Fibroblast of upper back skin (primary cell): ENCODE measurements at regions not wholly inside any gene's neighbourhood (a gene's known extent, or its start where the extent isn't known, plus 50 kb on each side); places are given as distances from the start of the nearest gene placed in this dataset.

Source experiments
- DNase-seq: peaks from one replicate; pipeline ENCODE4 v3.0.0-alpha.2; 2013

GRCh38 chr16:66135421-66135831 is 231.1 kb upstream of the CDH5 start:
- peak; percentile 57 for DNase-seq

- DNase-seq, result no peak
These were observed 231.6 kb upstream of the CDH5 start for GRCh38 chr16:66134875-66135274.

GRCh38 chr16:66133643-66134338 is 232.7 kb upstream of the CDH5 start:
- DNase-seq, result peak; percentile 85

- peak; percentile 70 for DNase-seq
These were observed 234.6 kb upstream of the CDH5 start for GRCh38 chr16:66131895-66132294.

DNA sequence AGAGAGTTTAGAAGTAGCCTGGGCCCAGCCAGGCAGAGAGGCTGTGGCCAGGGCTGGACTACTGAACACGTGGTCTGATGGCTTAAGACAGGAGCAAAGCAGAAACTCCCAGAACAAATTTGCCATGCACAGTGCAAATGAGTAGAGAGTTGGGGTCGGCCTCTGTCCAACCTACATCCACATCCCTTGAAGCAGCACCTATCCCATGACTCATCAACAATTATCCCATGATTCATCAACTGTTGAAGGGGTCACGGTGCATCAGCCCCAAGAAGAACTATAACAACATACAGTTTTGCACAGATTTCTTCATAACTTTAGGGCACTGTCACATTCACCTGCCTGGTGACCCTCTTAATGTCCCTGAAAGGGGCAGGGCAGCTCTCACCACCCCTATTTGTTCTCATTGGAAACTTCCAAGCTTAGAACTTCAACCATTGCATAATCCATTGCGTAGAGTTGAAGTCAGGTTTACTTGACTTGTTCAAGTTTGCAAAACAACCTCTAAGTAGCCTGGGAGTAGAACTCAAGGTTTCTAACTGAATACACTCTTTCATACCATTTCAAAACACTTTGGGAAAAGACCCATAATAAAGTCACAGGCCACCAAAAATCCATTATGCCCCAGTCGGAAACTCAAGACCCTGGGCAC is 235.2 kb upstream of the CDH5 start:
- peak; percentile 56 for DNase-seq

DNA sequence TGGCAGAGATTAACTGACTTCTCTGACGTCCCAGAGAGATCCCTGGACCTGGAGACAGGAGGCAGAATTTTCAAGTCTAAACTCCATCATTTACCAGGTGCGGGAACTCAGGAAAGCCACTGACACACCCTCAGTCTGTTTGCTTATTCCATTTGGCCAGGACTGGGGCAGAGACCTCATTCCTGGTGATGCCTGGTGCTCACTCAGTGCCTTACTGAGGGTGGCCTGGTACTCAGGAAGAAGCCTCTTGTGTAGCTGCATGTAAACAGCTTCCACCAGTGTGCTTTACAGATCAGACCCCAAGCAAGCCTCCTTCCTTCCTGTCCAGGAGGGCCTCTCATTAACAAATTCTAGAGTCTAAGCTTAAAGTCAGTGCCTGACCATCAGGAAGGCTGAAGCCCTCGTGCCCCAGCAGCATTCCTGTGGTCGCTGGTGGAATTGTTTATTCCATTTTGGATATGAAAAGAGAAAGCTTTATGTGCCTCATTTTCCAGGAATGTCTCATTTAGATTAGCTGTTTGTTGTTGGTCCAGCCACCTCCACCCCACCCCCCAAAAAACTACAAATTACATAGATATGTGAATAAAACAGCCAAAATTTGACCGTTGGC is 236.1 kb upstream of the CDH5 start:
- peak; percentile 75 for DNase-seq

DNA sequence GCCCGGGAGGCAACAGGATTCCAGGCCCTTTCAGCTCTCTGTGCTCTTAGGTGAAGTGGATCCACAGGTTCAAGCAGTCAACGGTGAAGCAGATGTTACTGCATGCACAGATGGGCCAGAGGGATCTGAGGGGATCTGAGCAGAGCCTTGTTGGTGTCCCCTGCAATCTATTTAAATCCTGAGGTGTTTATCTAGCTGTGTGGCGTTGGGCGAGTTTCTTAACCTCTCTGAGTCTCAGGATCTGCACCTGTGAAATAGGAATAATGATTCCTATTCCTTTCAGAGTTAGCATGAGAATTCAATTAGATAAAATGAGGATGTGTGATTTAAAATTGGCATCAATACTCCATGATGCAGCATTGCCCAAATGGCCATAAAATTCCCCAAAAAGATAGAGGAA is 237.3 kb upstream of the CDH5 start:
- no peak for DNase-seq

GRCh38 chr16:66128371-66128770 is 238.1 kb upstream of the CDH5 start:
- DNase-seq, result peak; percentile 42

DNA sequence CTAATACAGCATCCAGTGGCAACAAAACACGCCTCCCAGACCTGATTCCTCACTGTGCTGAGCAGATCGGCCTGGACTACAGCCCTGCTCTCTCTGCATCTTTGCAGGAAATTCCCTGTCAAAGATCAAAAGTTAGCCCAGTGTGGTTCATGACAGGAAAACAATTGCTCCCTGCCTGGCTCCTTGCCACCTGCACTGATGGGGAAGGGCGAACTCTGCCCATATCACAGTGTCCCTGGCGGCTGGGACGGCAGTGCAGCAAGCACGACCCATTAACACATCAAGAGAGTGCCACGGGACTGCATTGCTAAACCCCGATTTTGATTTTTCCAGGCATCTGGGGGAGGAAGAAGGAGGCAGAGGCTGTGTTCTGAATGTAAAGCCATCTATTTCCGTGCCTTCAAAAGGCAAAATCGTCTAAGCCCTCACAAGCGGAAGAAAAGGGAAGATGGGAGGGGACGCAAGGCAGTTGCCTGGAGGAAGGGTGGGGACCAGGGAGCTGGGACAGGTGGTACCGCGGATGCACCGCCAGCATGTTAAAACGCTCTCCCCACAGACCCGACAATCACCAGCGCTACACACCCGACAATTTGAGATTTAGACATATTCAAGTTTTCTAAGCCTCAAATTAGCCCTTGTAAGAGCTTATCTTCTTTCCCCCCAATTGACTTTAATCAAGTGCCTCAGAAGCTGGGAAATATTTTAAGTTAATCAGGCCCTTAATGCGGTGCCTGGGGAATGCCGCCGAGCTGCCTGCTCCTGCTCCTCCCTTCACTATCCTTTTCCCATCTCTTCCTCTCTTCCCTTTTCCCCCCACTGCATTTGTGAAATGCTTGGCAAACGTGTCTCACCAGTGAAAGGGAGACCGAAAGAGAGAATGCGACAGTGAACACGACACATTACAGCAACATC is 238.8 kb upstream of the CDH5 start:
- DNase-seq, result peak; percentile 21

DNA sequence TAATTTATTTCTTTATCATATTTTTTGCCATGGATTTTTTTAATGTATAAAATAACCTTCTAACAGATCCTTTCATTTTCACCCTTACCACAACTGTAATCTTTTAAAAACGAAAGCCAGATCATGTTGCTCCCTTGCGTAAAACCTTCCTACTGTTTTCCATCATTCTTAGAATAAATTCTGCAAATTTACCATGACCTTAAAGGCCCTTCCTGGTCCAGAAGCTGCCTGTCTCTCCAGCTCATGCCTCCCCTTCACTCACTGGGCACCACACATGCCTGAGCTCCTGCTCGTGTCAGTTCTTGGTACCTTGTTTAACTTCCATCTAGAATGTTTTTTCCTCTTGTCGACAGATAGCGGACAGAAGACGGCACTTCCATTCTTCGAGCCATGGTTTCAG is 245.0 kb upstream of the CDH5 start:
- peak; percentile 17 for DNase-seq

DNA sequence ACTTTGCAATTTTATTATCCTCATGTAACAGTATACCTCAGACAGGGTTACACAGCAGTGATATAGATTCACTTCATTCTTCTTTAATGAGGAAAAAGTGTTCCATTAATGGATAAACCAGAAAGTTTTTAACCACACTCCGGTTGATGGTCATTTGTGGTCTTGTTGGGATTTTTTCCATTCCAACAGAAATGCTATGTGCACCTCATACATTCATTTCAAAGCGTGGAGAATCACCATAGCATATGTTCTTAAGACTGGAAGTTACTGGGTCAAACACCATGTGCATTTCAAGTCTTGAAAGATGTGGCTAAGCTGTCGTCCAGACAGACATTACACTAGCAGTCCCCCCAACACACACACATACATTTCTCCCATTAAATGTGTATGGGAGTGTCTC is 245.8 kb upstream of the CDH5 start:
- DNase-seq, result peak; percentile 96

- DNase-seq, result peak; percentile 53
These were observed 250.1 kb upstream of the CDH5 start for GRCh38 chr16:66116163-66117002.

DNA sequence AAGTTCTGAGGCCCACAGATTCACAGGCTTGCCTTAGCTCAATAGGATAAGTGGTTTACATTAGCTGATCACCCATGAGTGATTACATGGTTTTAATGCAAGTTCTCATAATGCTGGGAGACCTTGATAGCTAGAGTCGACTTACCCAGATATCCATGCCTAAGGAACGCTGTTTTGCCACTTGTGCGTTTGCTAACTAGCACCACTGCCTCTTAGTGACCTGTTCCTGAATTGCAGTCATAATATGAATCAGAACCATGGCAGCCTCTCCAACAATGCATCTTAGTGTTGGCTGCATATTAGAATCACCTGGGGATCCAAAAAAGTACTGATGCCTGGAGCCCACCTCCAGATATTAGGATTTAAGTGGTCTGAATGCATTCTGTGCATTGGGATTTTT is 251.1 kb upstream of the CDH5 start:
- DNase-seq, result no peak

- no peak for DNase-seq
These were observed 253.3 kb upstream of the CDH5 start for GRCh38 chr16:66113223-66113622.

- no peak for DNase-seq
These were observed 256.8 kb upstream of the CDH5 start for GRCh38 chr16:66109677-66110076.

GRCh38 chr16:66107661-66108060 is 258.8 kb upstream of the CDH5 start:
- peak; percentile 88 for DNase-seq

- DNase-seq, result peak; percentile 54
These were observed 263.3 kb upstream of the CDH5 start for GRCh38 chr16:66103211-66103610.

GRCh38 chr16:66099306-66099705 is 267.2 kb upstream of the CDH5 start:
- DNase-seq, result no peak

GRCh38 chr16:66097751-66098150 is 268.7 kb upstream of the CDH5 start:
- DNase-seq, result peak; percentile 17

DNA sequence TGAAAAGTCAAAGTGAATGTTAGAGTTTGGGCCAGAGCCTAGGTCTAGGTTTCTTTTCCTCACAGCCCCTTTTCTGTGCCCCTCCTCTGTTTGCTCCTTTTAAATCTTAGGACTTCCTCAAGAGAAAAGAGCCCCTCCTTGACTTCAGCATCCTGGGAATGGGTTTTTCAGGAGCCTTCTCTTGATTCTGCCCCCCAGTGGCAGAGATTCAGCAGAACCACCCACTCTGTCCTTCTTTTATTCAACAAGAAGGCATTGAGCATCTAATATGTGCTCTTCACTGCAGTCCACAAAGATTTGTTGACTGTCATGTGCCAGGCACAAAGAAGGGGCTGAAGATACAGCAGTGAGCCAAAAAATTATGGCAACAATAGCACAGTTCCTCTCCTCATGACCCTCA is 270.8 kb upstream of the CDH5 start:
- DNase-seq, result no peak

DNA sequence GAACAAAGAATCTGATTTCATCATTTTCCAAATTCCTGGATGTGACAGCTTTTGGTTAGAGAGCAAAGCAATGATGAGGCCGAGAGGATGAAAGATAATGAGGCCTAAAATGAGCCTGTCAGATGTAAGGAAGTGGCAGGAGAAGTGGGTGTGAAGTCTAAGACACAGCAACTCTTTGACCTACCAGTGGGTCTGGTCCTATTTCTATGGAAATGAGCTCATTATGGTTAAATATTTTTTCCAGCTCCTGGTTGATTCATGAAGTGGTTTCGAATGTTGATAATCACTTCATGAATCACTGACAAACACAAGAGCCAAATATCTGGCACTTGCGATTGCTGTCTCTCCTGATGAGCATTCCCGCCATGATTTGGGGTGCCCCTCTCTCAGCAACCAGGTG is 273.3 kb upstream of the CDH5 start:
- DNase-seq, result peak; percentile 64

- DNase-seq, result peak; percentile 73
These were observed 275.0 kb upstream of the CDH5 start for GRCh38 chr16:66091471-66091891.
